MCF 10A (cell line): ENCODE measurements at regions not wholly inside any gene's neighbourhood (a gene's known extent, or its start where the extent isn't known, plus 50 kb on each side); places are given as distances from the start of the nearest gene placed in this dataset.

Experiments
- BruUV-seq: library from RNA; stranded (reverse); fragments of 400-500 nt; replicated peaks from 2 replicates; lab custom pipeline; 2021; lab: Mats Ljungman, UMichigan
- CTCF ChIA-PET: fragments of 300-600 bp; sonication (Branson Sonifier 250); formaldehyde crosslinking; extraction: SDS; loops from one replicate; lab custom pipeline; 2021; ENCODE audit warnings: antibody characterized with exemption, inconsistent platforms; lab: Yijun Ruan, JAX
- POLR2A ChIA-PET: fragments of 300-600, 350-650 bp; sonication (Branson Sonifier 250); formaldehyde crosslinking; extraction: SDS; loops from one replicate; lab custom pipeline; 2020; ENCODE audit warnings: antibody characterized with exemption, inconsistent platforms; lab: Yijun Ruan, JAX
- DNase-seq: peaks from one replicate; pipeline ENCODE4 v3.0.0-alpha.2; 2018; ENCODE audit not compliant: unreplicated experiment
- H3K27ac Mint-ChIP-seq: one replicate; pipeline ENCODE4 v1.8.0; 2022; ENCODE audit warnings: mild to moderate bottlenecking, low read depth, mixed read lengths; ENCODE audit not compliant: unreplicated experiment
- H3K27me3 Mint-ChIP-seq: one replicate; pipeline ENCODE4 v1.8.0; 2022; ENCODE audit warnings: mixed read lengths; ENCODE audit not compliant: insufficient read depth, unreplicated experiment
- H3K36me3 Mint-ChIP-seq: one replicate; pipeline ENCODE4 v1.8.0; 2022; ENCODE audit warnings: mild to moderate bottlenecking, moderate library complexity, mixed read lengths; ENCODE audit not compliant: insufficient read depth, unreplicated experiment
- H3K4me1 Mint-ChIP-seq: one replicate; pipeline ENCODE4 v1.8.0; 2022; ENCODE audit warnings: mixed read lengths; ENCODE audit not compliant: insufficient read depth, unreplicated experiment
- H3K4me3 Mint-ChIP-seq: one replicate; pipeline ENCODE4 v1.8.0; 2022; ENCODE audit warnings: mild to moderate bottlenecking, moderate library complexity, mixed read lengths; ENCODE audit not compliant: unreplicated experiment
- H3K9me3 Mint-ChIP-seq: one replicate; pipeline ENCODE4 v1.8.0; 2022; ENCODE audit warnings: mixed read lengths; ENCODE audit not compliant: unreplicated experiment
- intact Hi-C: fragments of 100-400 bp; cut with micrococcal nuclease; formaldehyde crosslinking; loops from 2 replicates; pipeline ENCODE4 v1.14.1; 2022
- TF ChIP-seq, protein P1 (sequence below): fragments of 200-600 bp; IDR thresholded peaks from one replicate; pipeline ENCODE4 v1.8.0; 2022; ENCODE audit warnings: antibody characterized with exemption, mild to moderate bottlenecking; ENCODE audit not compliant: unreplicated experiment

DNA sequence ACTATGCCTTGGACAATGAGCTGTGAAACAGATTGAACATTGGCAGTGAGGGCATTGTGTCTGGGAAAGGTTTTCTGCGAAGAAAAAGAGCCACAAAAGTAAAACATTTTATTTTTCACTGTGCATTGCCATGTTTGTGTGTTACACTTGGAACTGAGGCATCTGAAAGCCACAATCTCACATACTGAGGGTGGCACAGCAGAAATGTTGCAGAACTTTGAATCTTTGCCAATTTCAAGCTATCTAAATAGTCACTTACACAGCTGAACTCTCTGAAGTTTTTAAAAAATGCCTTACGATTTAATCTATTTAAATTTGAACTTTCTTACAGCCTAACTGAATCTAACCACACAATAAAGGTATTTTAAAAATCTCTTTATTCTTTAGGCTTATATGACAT is 154.1 kb upstream of the GRM7 start:
- DNase-seq, result no peak
- TF ChIP-seq, protein P1, sequence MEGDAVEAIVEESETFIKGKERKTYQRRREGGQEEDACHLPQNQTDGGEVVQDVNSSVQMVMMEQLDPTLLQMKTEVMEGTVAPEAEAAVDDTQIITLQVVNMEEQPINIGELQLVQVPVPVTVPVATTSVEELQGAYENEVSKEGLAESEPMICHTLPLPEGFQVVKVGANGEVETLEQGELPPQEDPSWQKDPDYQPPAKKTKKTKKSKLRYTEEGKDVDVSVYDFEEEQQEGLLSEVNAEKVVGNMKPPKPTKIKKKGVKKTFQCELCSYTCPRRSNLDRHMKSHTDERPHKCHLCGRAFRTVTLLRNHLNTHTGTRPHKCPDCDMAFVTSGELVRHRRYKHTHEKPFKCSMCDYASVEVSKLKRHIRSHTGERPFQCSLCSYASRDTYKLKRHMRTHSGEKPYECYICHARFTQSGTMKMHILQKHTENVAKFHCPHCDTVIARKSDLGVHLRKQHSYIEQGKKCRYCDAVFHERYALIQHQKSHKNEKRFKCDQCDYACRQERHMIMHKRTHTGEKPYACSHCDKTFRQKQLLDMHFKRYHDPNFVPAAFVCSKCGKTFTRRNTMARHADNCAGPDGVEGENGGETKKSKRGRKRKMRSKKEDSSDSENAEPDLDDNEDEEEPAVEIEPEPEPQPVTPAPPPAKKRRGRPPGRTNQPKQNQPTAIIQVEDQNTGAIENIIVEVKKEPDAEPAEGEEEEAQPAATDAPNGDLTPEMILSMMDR, result no peak
- ChIA-PET CTCF (interaction anchor here (0.5 kb wide), 1 partner anchor 1511 kb away, joined by 3 read pairs; no protein-coding TSS in a partner anchor), POLR2A (no interaction called here)
- Mint-ChIP-seq H3K36me3 (no peaks in the 10 kb centered on the region), H3K27ac (no peak overlapping the region), H3K27me3 (peaks cover 27% of the 10 kb centered on the region), H3K9me3 (no peaks in the 10 kb centered on the region), H3K4me1 (no peaks in the 10 kb centered on the region), H3K4me3 (no peak overlapping the region)
- no TSS peak for BruUV-seq
- intact Hi-C loops, result no loop called here

DNA sequence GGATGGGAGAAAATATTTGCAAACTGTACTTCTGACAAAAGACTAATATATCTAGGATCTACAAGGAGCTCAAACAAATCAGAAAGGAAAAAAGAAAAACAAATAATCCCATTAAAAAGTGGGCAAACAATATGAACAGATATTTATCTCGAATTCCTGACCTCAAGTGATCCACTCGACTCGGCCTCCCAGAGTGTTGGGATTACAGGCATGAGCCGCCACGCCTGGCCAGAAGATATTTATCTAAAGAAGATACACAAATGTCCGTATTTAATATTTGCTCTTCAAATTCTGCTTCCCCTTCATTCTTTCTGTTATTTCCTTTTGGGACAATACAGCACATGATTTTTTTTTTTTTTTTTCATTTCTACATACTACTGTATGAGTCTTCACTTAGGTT is 151.7 kb upstream of the GRM7 start:
- ChIA-PET POLR2A (no interaction called here), CTCF (interaction anchor here (0.5 kb wide), 1 partner anchor 1374 kb away, joined by 5 read pairs; no protein-coding TSS in a partner anchor)
- intact Hi-C loops, result no loop called here
- DNase-seq, result no peak
- H3K27ac Mint-ChIP-seq, result no peak overlapping the region
- TF ChIP-seq, protein P1, result no peak
- no peaks in the 10 kb centered on the region for H3K4me1 Mint-ChIP-seq
- no peaks in the 10 kb centered on the region for H3K36me3 Mint-ChIP-seq
- no TSS peak for BruUV-seq
- peaks cover 27% of the 10 kb centered on the region for H3K27me3 Mint-ChIP-seq
- no peaks in the 10 kb centered on the region for H3K9me3 Mint-ChIP-seq
- H3K4me3 Mint-ChIP-seq, result no peak overlapping the region

GRCh38 chr3:6714962-6715361 is 146.0 kb upstream of the GRM7 start:
- ChIA-PET POLR2A (no interaction called here), CTCF (no interaction called here)
- peaks cover 18% of the 10 kb centered on the region for H3K4me1 Mint-ChIP-seq
- BruUV-seq, result no TSS peak
- intact Hi-C loops, result no loop called here
- no peaks in the 10 kb centered on the region for H3K27me3 Mint-ChIP-seq
- no peak overlapping the region for H3K27ac Mint-ChIP-seq
- no peak overlapping the region for H3K4me3 Mint-ChIP-seq
- no peak for DNase-seq
- no peaks in the 10 kb centered on the region for H3K9me3 Mint-ChIP-seq
- TF ChIP-seq, protein P1, result no peak
- no peaks in the 10 kb centered on the region for H3K36me3 Mint-ChIP-seq

- DNase-seq, result no peak
- Mint-ChIP-seq H3K4me3 (no peak overlapping the region), H3K9me3 (no peaks in the 10 kb centered on the region), H3K27ac (no peak overlapping the region), H3K4me1 (peaks cover 18% of the 10 kb centered on the region), H3K36me3 (no peaks in the 10 kb centered on the region), H3K27me3 (no peaks in the 10 kb centered on the region)
- intact Hi-C loops, result no loop called here
- POLR2A ChIA-PET, result interaction anchor here (0.8 kb wide), 1 partner anchor 9 kb away, joined by 3 read pairs; no protein-coding TSS in a partner anchor
- BruUV-seq, result no TSS peak
- TF ChIP-seq, protein P1, result no peak
- CTCF ChIA-PET, result interaction anchor here (0.9 kb wide), 1 partner anchor 190 kb away, joined by 6 read pairs; no protein-coding TSS in a partner anchor
Measured at GRCh38 chr3:6716420-6716819, 144.5 kb upstream of the GRM7 start.
